HEK293 (cell line): ENCODE measurements at regions not wholly inside any gene's neighbourhood (a gene's known extent, or its start where the extent isn't known, plus 50 kb on each side); places are given as distances from the start of the nearest gene placed in this dataset.
A peak's percentile ranks its signal among the peaks of the same experiment; 100 is the strongest.

Source experiments
- CTCF ChIA-PET: fragments of 350-600 bp; formaldehyde crosslinking; extraction: SDS; loops from one replicate; lab custom pipeline; 2021; ENCODE audit warnings: antibody characterized with exemption; lab: Yijun Ruan, JAX
- POLR2A ChIA-PET: fragments of 300-600 bp; formaldehyde crosslinking; extraction: SDS; loops from one replicate; lab custom pipeline; 2020; ENCODE audit warnings: antibody characterized with exemption, inconsistent platforms; lab: Yijun Ruan, JAX
- H3K27ac ChIP-seq: fragments of 200-500 bp; sonication (Bioruptor generic); 2 replicates; pipeline ENCODE4 v1.5.1; 2014; ENCODE audit warnings: low read depth, low read length, control low read depth, inconsistent platforms; ENCODE audit errors: extremely low read depth
- H3K36me3 ChIP-seq, 2 experiments: fragments of 200-500 bp in 1 of 2; sonication (Bioruptor generic) in 1 of 2; 1 replicate in 1 of 2; 2 replicates in 1 of 2; pipeline ENCODE4 v1.5.1; 2014 to 2017; ENCODE audit warnings: inconsistent platforms in 2 of 2, low read length in 2 of 2; ENCODE audit not compliant: control insufficient read depth in 2 of 2, insufficient read depth in 1 of 2
- H3K4me1 ChIP-seq: fragments of 200-500 bp; sonication (Bioruptor generic); 2 replicates; pipeline ENCODE4 v1.5.1; 2014; ENCODE audit warnings: mild to moderate bottlenecking, low read length, inconsistent platforms; ENCODE audit not compliant: control insufficient read depth, insufficient read depth
- H3K4me3 ChIP-seq: 2 replicates; pipeline ENCODE4 v1.5.1; 2011; ENCODE audit warnings: low read depth, mild to moderate bottlenecking, control low read depth, low read length, moderate library complexity
- H3K9me3 ChIP-seq: fragments of 200-500 bp; sonication (Bioruptor generic); 2 replicates; pipeline ENCODE4 v1.5.1; 2014; ENCODE audit warnings: low read depth, low read length, inconsistent platforms; ENCODE audit not compliant: control insufficient read depth, insufficient read depth
- ATF2 ChIP-seq: fragments of 450-650 bp; formaldehyde crosslinking; IDR thresholded peaks from 2 replicates; pipeline ENCODE4 v1.5.1; 2016; ENCODE audit warnings: missing biosample characterization, missing genetic modification characterization, low read depth
- EGR2 ChIP-seq: fragments of 450-650 bp; formaldehyde crosslinking; IDR thresholded peaks from 2 replicates; pipeline ENCODE4 v1.5.1; 2016; ENCODE audit warnings: low read depth, missing biosample characterization, missing genetic modification characterization
- GLIS1 ChIP-seq: fragments of 450-650 bp; formaldehyde crosslinking; IDR thresholded peaks from 2 replicates; pipeline ENCODE4 v1.5.1; 2016; ENCODE audit warnings: missing biosample characterization, missing genetic modification characterization
- HIC1 ChIP-seq: fragments of 450-650 bp; formaldehyde crosslinking; IDR thresholded peaks from 2 replicates; pipeline ENCODE4 v1.5.1; 2016; ENCODE audit warnings: missing biosample characterization, missing genetic modification characterization
- IKZF3 ChIP-seq: fragments of 450-650 bp; IDR thresholded peaks from 2 replicates; pipeline ENCODE4 v1.5.0; 2018; ENCODE audit warnings: missing biosample characterization, mild to moderate bottlenecking, missing genetic modification characterization, moderate library complexity
- MEIS1 ChIP-seq: sonication (generic); formaldehyde crosslinking; IDR thresholded peaks from 2 replicates; pipeline ENCODE4 v1.8.1; 2022; ENCODE audit warnings: missing genetic modification reagents, mild to moderate bottlenecking, borderline replicate concordance
- OSR2 ChIP-seq: fragments of 450-650 bp; formaldehyde crosslinking; IDR thresholded peaks from 2 replicates; pipeline ENCODE4 v1.5.1; 2016; ENCODE audit warnings: missing biosample characterization, missing genetic modification characterization
- SETDB1 ChIP-seq: IDR thresholded peaks from one replicate; pipeline ENCODE4 v1.6.1; 2017; ENCODE audit warnings: mild to moderate bottlenecking, low read length, moderate library complexity, mixed read lengths; ENCODE audit not compliant: insufficient read length
- ZBTB48 ChIP-seq: fragments of 450-650 bp; formaldehyde crosslinking; IDR thresholded peaks from 2 replicates; pipeline ENCODE4 v1.5.1; 2016; ENCODE audit warnings: missing biosample characterization, missing genetic modification characterization
- ZBTB6 ChIP-seq: fragments of 450-650 bp; formaldehyde crosslinking; IDR thresholded peaks from 2 replicates; pipeline ENCODE4 v1.5.1; 2017; ENCODE audit warnings: missing biosample characterization, missing genetic modification characterization
- ZBTB8A ChIP-seq: fragments of 450-650 bp; formaldehyde crosslinking; IDR thresholded peaks from 2 replicates; pipeline ENCODE4 v1.5.1; 2016; ENCODE audit warnings: missing biosample characterization, missing genetic modification characterization
- ZEB2 ChIP-seq: fragments of 450-650 bp; formaldehyde crosslinking; IDR thresholded peaks from 2 replicates; pipeline ENCODE4 v1.5.1; 2016; ENCODE audit warnings: missing biosample characterization, missing genetic modification characterization
- ZNF174 ChIP-seq: fragments of 450-650 bp; formaldehyde crosslinking; IDR thresholded peaks from 2 replicates; pipeline ENCODE4 v1.5.0; 2017; ENCODE audit warnings: missing biosample characterization, mild to moderate bottlenecking, missing genetic modification characterization
- ZNF18 ChIP-seq: fragments of 450-650 bp; formaldehyde crosslinking; IDR thresholded peaks from 2 replicates; pipeline ENCODE4 v1.5.1; 2016; ENCODE audit warnings: missing biosample characterization, missing genetic modification characterization
- ZNF214 ChIP-seq: fragments of 450-650 bp; formaldehyde crosslinking; IDR thresholded peaks from 2 replicates; pipeline ENCODE4 v1.5.1; 2017; ENCODE audit warnings: missing biosample characterization, mild to moderate bottlenecking, missing genetic modification characterization, borderline replicate concordance
- ZNF23 ChIP-seq: fragments of 450-650 bp; formaldehyde crosslinking; IDR thresholded peaks from 2 replicates; pipeline ENCODE4 v1.5.1; 2016; ENCODE audit warnings: missing biosample characterization, missing genetic modification characterization, borderline replicate concordance
- ZNF24 ChIP-seq: fragments of 450-650 bp; formaldehyde crosslinking; IDR thresholded peaks from 2 replicates; pipeline ENCODE4 v1.5.1; 2016; ENCODE audit warnings: missing biosample characterization, missing genetic modification characterization
- ZNF26 ChIP-seq: fragments of 450-650 bp; formaldehyde crosslinking; IDR thresholded peaks from 2 replicates; pipeline ENCODE4 v1.5.1; 2016; ENCODE audit warnings: missing biosample characterization, missing genetic modification characterization
- ZNF302 ChIP-seq: fragments of 450-650 bp; formaldehyde crosslinking; IDR thresholded peaks from 2 replicates; pipeline ENCODE4 v1.5.1; 2016; ENCODE audit warnings: missing biosample characterization, missing genetic modification characterization, low read depth
- ZNF37A ChIP-seq: fragments of 450-650 bp; IDR thresholded peaks from 2 replicates; pipeline ENCODE4 v1.5.1; 2018; ENCODE audit warnings: missing biosample characterization, missing genetic modification characterization
- ZNF558 ChIP-seq: fragments of 450-650 bp; formaldehyde crosslinking; IDR thresholded peaks from 2 replicates; pipeline ENCODE4 v1.5.1; 2016; ENCODE audit warnings: missing biosample characterization, missing genetic modification characterization
- ZNF621 ChIP-seq: fragments of 450-650 bp; formaldehyde crosslinking; IDR thresholded peaks from 2 replicates; pipeline ENCODE4 v1.5.1; 2017; ENCODE audit warnings: missing biosample characterization, missing genetic modification characterization
- ZNF658 ChIP-seq: fragments of 450-650 bp; formaldehyde crosslinking; IDR thresholded peaks from 2 replicates; pipeline ENCODE4; 2016; ENCODE audit warnings: missing biosample characterization, missing genetic modification characterization
- ZNF660 ChIP-seq: fragments of 450-650 bp; IDR thresholded peaks from 2 replicates; pipeline ENCODE4 v1.5.1; 2018; ENCODE audit warnings: missing biosample characterization, mild to moderate bottlenecking, missing genetic modification characterization
- ZNF707 ChIP-seq: fragments of 450-650 bp; formaldehyde crosslinking; IDR thresholded peaks from 2 replicates; pipeline ENCODE4 v1.5.1; 2016; ENCODE audit warnings: missing biosample characterization, missing genetic modification characterization
- ZNF776 ChIP-seq: fragments of 450-650 bp; formaldehyde crosslinking; IDR thresholded peaks from 2 replicates; pipeline ENCODE4 v1.5.0; 2017; ENCODE audit warnings: missing biosample characterization, missing genetic modification characterization, borderline replicate concordance
- ZNF785 ChIP-seq: fragments of 450-650 bp; formaldehyde crosslinking; IDR thresholded peaks from 2 replicates; pipeline ENCODE4 v1.5.1; 2016; ENCODE audit warnings: missing biosample characterization, missing genetic modification characterization
- ZNF792 ChIP-seq: fragments of 450-650 bp; formaldehyde crosslinking; IDR thresholded peaks from 2 replicates; pipeline ENCODE4 v1.5.1; 2016; ENCODE audit warnings: missing biosample characterization, missing genetic modification characterization
- ZSCAN16 ChIP-seq: fragments of 450-650 bp; formaldehyde crosslinking; IDR thresholded peaks from 2 replicates; pipeline ENCODE4 v1.5.1; 2016; ENCODE audit warnings: missing biosample characterization, missing genetic modification characterization
- ZSCAN18 ChIP-seq: fragments of 450-650 bp; formaldehyde crosslinking; IDR thresholded peaks from 2 replicates; pipeline ENCODE4 v1.5.1; 2016; ENCODE audit warnings: missing biosample characterization, missing genetic modification characterization

GRCh38 chr18:42644729-42645131, 470.8 kb downstream of the RIT2 start (continued):
- TF ChIP-seq ZEB2 (no peak), ZBTB48 (tag by site-specific recombination) (no peak), IKZF3 (tag by site-specific recombination) (no peak), OSR2 (tag by site-specific recombination) (peak; percentile 71; the same call in 1 of the 2 replicates), ZBTB8A (no peak), ZNF792 (tag by site-specific recombination) (no peak), GLIS1 (tag by site-specific recombination) (no peak), ZNF660 (no peak), ZNF18 (tag by site-specific recombination) (no peak), ZSCAN16 (no peak), ZNF621 (tag by site-specific recombination) (no peak), MEIS1 (CRISPR knock-in tag) (peak; percentile 43; the same call in 1 of the 2 replicates), ZBTB6 (tag by site-specific recombination) (no peak), SETDB1 (peak; percentile 75), ZNF707 (tag by site-specific recombination) (no peak), ZNF37A (tag by site-specific recombination) (no peak)

- TF ChIP-seq ZNF24 (tag by site-specific recombination): no peak
- TF ChIP-seq ZNF26: no peak
- TF ChIP-seq ZNF558 (tag by site-specific recombination): no peak
- TF ChIP-seq ZNF302 (tag by site-specific recombination): no peak
- TF ChIP-seq HIC1 (tag by site-specific recombination): no peak
- no peak for TF ChIP-seq ZNF621 (tag by site-specific recombination)
- TF ChIP-seq ZSCAN18 (tag by site-specific recombination): no peak
- no peak for TF ChIP-seq EGR2 (tag by site-specific recombination)
- TF ChIP-seq ATF2: no peak
- TF ChIP-seq ZSCAN16: no peak
- TF ChIP-seq ZNF658 (tag by site-specific recombination): no peak
- no peak for TF ChIP-seq ZNF785
- no peak for TF ChIP-seq ZNF776 (tag by site-specific recombination)
- TF ChIP-seq ZNF214 (tag by site-specific recombination): no peak
- no peak for TF ChIP-seq ZNF23
- TF ChIP-seq ZNF174 (tag by site-specific recombination): no peak
- Histone ChIP-seq H3K4me1 (peaks cover 7% of the 10 kb centered on the region), H3K4me3 (no peak overlapping the region), H3K9me3 (no peaks in the 10 kb centered on the region), H3K36me3 (no peaks in the 10 kb centered on the region), H3K27ac (no peak overlapping the region)
- ChIA-PET CTCF (no interaction called here), POLR2A (no interaction called here)
Measured at GRCh38 chr18:42649331-42650035, 466.0 kb downstream of the RIT2 start.
